ENCODE measurements at regions not wholly inside any gene's neighbourhood (a gene's known extent, or its start where the extent isn't known, plus 50 kb on each side); places are given as distances from the start of the nearest gene placed in this dataset.

GRCh38 chr11:23723861-23724260, 773.0 kb upstream of the LUZP2 start:
- no peak for TF ChIP-seq EZH2 (IDR thresholded peaks at IDR 0.05; ENCODE audit: insufficient read depth, poor library complexity, severe bottlenecking)
- no peak for TF ChIP-seq EZH2phosphoT487 (IDR thresholded peaks at IDR 0.05; ENCODE audit: insufficient read depth, low read depth)

Data from GM23248 (cell line).